Choroid plexus epithelial cell (primary cell): ENCODE measurements at regions not wholly inside any gene's neighbourhood (a gene's known extent, or its start where the extent isn't known, plus 50 kb on each side); places are given as distances from the start of the nearest gene placed in this dataset.

Experiments used
- DNase-seq: peaks from one replicate; pipeline ENCODE4 v3.0.0-alpha.2; 2010; ENCODE audit warnings: low read depth
- H3K4me3 ChIP-seq: 2 replicates; pipeline ENCODE4 v1.5.1; 2011; ENCODE audit warnings: low read depth, mild to moderate bottlenecking, control low read depth, low read length, moderate library complexity
- TF ChIP-seq, protein P1 (sequence below): conservative IDR thresholded peaks from 2 replicates; pipeline ENCODE4 v1.5.1; 2011; ENCODE audit warnings: low read depth, mild to moderate bottlenecking, control low read depth, inconsistent platforms, low read length, moderate library complexity

- H3K4me3 ChIP-seq, result no peak overlapping the region
- DNase-seq, result no peak
- TF ChIP-seq, protein P1, sequence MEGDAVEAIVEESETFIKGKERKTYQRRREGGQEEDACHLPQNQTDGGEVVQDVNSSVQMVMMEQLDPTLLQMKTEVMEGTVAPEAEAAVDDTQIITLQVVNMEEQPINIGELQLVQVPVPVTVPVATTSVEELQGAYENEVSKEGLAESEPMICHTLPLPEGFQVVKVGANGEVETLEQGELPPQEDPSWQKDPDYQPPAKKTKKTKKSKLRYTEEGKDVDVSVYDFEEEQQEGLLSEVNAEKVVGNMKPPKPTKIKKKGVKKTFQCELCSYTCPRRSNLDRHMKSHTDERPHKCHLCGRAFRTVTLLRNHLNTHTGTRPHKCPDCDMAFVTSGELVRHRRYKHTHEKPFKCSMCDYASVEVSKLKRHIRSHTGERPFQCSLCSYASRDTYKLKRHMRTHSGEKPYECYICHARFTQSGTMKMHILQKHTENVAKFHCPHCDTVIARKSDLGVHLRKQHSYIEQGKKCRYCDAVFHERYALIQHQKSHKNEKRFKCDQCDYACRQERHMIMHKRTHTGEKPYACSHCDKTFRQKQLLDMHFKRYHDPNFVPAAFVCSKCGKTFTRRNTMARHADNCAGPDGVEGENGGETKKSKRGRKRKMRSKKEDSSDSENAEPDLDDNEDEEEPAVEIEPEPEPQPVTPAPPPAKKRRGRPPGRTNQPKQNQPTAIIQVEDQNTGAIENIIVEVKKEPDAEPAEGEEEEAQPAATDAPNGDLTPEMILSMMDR, result no peak
These were observed 138.8 kb downstream of the GABRG1 start for GRCh38 chr4:45985038-45985437.

DNA sequence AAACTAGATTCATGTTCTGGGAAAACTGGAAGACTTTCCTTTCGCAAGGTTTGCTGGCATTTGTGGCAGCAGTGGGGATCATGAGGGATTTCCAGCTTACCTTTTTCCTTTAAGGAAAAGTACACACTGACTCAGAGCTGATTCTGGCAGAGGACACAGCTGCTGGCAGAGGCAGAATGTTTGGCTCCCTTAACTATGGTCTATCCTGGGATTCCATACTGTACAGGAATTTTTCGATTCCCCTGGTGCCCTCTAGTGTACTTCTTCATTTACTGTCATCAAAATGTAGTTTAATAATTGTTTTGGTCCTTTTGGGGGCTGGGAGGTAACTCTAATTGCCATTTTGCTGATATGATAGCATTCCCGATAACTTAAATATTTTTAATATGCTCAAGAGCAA is 152.7 kb downstream of the GABRG1 start:
- H3K4me3 ChIP-seq, result no peak overlapping the region
- TF ChIP-seq, protein P1, result no peak
- no peak for DNase-seq

DNA sequence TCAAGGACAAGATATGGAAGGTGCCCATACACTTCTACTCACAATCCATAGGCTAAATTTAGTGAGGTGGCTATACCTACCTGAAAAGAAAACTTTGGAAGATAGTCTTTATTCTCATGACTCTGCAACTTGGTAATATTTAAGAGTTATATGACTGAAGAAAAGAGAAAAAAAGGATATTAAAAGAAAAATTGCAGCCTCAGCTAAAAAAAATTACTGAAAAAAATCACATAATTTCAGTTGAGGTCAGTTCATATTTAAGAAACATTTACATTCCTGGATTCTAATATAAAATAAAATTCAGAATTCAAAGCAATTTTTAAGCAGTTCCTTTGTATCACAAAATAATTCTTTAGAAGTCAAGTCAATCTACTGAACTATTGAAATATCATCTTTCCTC is 166.5 kb downstream of the GABRG1 start:
- no peak for DNase-seq
- TF ChIP-seq, protein P1, result no peak
- H3K4me3 ChIP-seq, result no peak overlapping the region

DNA sequence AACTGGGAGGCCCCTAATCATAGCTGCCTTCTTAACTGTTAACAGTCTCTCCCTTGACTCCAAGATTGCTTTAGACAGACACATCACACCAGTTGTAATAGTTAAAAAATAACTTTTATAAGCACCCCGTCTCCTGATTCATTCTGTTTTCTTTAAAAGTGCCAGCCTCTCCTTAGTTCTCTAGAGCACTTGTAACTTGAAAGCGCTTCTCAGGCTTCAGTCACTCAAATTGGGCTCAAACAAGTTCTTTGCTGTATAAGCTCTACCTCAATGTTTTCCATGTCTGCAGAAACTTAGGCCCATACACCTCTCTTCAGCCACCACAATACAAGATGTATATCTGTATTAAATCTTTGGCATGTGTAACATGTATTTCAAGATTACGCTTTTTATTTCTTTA is 169.6 kb downstream of the GABRG1 start:
- H3K4me3 ChIP-seq, result no peak overlapping the region
- no peak for DNase-seq
- TF ChIP-seq, protein P1, result no peak

GRCh38 chr4:45951153-45951552 is 172.7 kb downstream of the GABRG1 start:
- H3K4me3 ChIP-seq, result no peak overlapping the region
- TF ChIP-seq, protein P1, result no peak
- DNase-seq, result no peak

GRCh38 chr4:45946699-45947098 is 177.2 kb downstream of the GABRG1 start:
- no peak overlapping the region for H3K4me3 ChIP-seq
- TF ChIP-seq, protein P1, result no peak
- DNase-seq, result no peak

- DNase-seq, result peak; percentile 2
- TF ChIP-seq, protein P1, result no peak
- H3K4me3 ChIP-seq, result no peak overlapping the region
These were observed 179.9 kb downstream of the GABRG1 start for GRCh38 chr4:45944000-45944399.
